Activated T-cell treated with anti-CD3 and anti-CD28 coated beads, Interleukin-2, amount 50 U/mL, for 72 hours (primary cell): ENCODE measurements at regions not wholly inside any gene's neighbourhood (a gene's known extent, or its start where the extent isn't known, plus 50 kb on each side); places are given as distances from the start of the nearest gene placed in this dataset.
A peak's percentile ranks its signal among the peaks of the same experiment; 100 is the strongest.

Experiments
- ATAC-seq, 2 donors: fragments of 150-1000 bp; cut with Tn5 transposase; replicated peaks in 1 of 2; 2 replicates each; pipeline ENCODE4 v1.10.0; 2021; ENCODE audit warnings: moderate library complexity in 2 of 2, mild to moderate bottlenecking in 1 of 2
- DNase-seq, 2 donors: peaks; one replicate each; pipeline ENCODE4 v3.0.0; 2021 to 2022; ENCODE audit warnings: mixed read lengths in 1 of 2
- H3K27ac Mint-ChIP-seq: one replicate; pipeline ENCODE4 v1.8.0; 2022; ENCODE audit warnings: mild to moderate bottlenecking, moderate library complexity, mixed read lengths
- H3K27me3 Mint-ChIP-seq: one replicate; pipeline ENCODE4 v1.8.0; 2022; ENCODE audit warnings: low read depth, mixed read lengths
- H3K36me3 Mint-ChIP-seq, 2 donors: one replicate each; pipeline ENCODE4 v1.8.0; 2022; ENCODE audit warnings: mixed read lengths in 2 of 2, mild to moderate bottlenecking in 1 of 2; ENCODE audit not compliant: insufficient read depth in 2 of 2
- H3K4me1 Mint-ChIP-seq: one replicate; pipeline ENCODE4 v1.8.0; 2022; ENCODE audit warnings: low read depth, mixed read lengths
- H3K4me3 Mint-ChIP-seq, 2 donors: one replicate each; pipeline ENCODE4 v1.8.0; 2022; ENCODE audit warnings: mild to moderate bottlenecking in 2 of 2, mixed read lengths in 2 of 2, moderate library complexity in 2 of 2
- H3K9me3 Mint-ChIP-seq, 2 donors: one replicate each; pipeline ENCODE4 v1.8.0; 2022; ENCODE audit warnings: mixed read lengths in 2 of 2

DNA sequence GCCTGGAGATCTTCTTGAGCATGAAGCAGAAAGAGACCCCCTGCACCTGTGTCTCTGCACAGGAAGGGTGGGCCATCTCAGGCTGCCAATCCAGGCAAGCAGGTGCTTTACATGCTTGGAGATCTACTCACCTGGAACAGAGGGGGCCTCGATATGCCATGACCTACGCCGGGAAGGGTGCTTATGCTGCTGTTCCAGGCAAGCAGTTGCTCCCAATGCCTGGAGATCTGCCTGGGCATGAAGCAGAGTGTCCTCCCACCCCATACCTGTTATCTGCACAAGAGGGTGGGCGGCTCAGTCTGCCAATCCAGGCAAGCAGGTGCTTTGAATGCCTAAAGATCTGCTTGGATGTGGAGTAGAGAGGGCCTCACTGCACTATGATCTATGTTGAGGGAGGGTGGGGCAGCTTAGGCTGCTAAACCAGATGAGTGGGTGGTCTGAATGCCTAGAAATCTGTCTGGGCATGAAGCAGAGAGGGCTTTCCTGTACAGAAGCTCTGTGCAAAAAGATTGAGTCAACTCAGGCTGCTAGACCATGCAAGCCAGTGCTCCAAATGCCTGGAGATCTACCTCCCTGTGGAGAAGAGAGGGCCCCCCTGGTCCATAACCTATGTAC lies 104.5 kb upstream of the QRFPR start:
- no peak overlapping the region for H3K4me3 Mint-ChIP-seq
- H3K4me1 Mint-ChIP-seq, result no peaks in the 10 kb centered on the region
- no peaks in the 10 kb centered on the region for H3K36me3 Mint-ChIP-seq
- DNase-seq (no peak), ATAC-seq (no peak)
- no peak overlapping the region for H3K27ac Mint-ChIP-seq
- peaks cover 21% of the 10 kb centered on the region for H3K27me3 Mint-ChIP-seq
- H3K9me3 Mint-ChIP-seq, result no peaks in the 10 kb centered on the region

DNA sequence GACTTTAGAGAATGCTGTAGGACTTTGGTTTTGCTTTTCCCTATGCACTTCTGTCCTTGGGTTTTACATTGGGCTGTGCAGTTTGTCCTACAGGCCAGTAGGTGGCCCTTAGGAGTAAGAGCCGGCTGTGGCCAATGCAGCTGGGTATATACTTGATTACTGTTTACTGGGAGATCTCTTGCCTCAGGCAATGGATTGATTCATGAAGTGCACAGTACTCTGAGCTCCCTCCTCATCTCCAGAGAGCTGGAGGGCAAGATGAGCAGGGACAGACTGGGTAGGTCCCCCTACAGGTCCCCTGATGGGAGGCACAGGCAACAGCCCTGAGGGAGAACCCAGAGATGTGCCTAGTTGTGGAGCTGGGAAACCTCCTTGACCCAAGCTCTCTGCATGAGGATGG lies 103.8 kb upstream of the QRFPR start:
- no peak overlapping the region for H3K27ac Mint-ChIP-seq

DNA sequence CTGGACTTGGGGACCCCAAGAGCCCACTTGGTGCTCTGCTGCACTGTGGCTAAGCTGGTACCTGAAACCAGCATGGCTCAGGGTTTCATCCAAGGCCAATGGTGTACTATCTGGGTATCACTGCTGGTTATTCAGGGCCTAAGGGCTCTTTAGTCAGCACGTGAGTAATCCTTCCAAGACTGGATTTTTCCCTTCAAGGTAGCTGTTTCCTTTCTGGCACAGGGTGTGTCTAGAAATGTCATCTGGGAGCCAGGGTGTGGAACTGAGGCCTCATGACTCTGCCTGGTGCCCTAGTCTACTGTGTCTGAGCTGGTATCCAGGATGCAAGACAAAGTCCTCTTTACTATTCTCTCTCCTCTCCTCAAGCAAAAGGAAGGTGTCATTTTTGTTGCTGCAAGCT lies 99.0 kb upstream of the QRFPR start:
- no peaks in the 10 kb centered on the region for H3K36me3 Mint-ChIP-seq
- H3K9me3 Mint-ChIP-seq, result no peaks in the 10 kb centered on the region
- no peaks in the 10 kb centered on the region for H3K4me1 Mint-ChIP-seq
- no peak for ATAC-seq
- H3K27ac Mint-ChIP-seq, result no peak overlapping the region
- no peak for DNase-seq
- H3K4me3 Mint-ChIP-seq, result no peak overlapping the region
- peaks cover 14% of the 10 kb centered on the region for H3K27me3 Mint-ChIP-seq

More for the DNA sequence above, 103.8 kb upstream of the QRFPR start:
- Mint-ChIP-seq H3K9me3 (no peaks in the 10 kb centered on the region), H3K4me1 (no peaks in the 10 kb centered on the region), H3K27me3 (peaks cover 18% of the 10 kb centered on the region), H3K4me3 (no peak overlapping the region), H3K36me3 (no peaks in the 10 kb centered on the region)
- ATAC-seq, result peak; percentile 63 to 74
- DNase-seq, result peak; percentile 13 to 25

DNA sequence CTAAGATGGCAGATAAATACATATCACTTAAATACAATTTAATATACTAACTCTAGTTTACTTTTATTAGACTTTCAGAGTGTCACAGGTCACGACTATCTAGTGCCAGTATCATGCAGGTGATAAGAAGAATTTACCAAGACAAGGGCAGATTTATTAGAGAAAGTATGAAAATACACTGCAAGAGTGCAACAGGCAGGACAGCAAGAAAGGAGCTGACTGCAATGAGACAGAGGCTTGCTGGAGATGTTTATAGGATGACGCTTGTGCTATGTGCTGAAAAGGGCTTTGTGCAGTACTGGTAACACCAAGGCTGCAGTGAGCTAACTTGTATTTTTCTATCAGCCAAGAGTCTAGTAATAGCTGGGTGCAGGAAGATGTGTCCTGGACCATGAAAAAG lies 96.7 kb upstream of the QRFPR start:
- no peak for DNase-seq
- no peak overlapping the region for H3K4me3 Mint-ChIP-seq
- peaks cover 5% of the 10 kb centered on the region for H3K4me1 Mint-ChIP-seq
- no peak for ATAC-seq
- no peaks in the 10 kb centered on the region for H3K27me3 Mint-ChIP-seq
- H3K36me3 Mint-ChIP-seq, result no peaks in the 10 kb centered on the region
- H3K9me3 Mint-ChIP-seq, result no peaks in the 10 kb centered on the region
- no peak overlapping the region for H3K27ac Mint-ChIP-seq

DNA sequence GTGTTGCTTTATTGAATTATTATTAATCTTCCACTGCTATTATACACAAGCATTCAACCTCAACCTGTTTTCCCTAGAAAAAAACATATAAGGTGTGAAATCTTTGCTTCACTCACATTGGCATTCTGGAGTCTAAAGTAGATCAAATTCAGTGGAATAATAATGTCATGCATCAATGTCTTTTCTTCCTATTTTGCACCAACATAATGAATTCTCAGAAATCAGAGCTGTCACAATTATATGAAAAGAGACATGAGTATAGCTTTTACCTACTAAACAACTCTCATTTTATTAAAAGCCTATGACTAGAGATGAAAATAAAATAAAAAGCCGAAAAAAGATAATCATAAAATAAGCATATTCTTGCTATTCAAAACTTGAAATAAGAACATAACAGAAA lies 96.3 kb upstream of the QRFPR start:
- DNase-seq, result no peak
- Mint-ChIP-seq H3K4me3 (no peak overlapping the region), H3K9me3 (no peaks in the 10 kb centered on the region), H3K27ac (peak overlapping the region; percentile 38), H3K4me1 (peaks cover 5% of the 10 kb centered on the region), H3K27me3 (no peaks in the 10 kb centered on the region), H3K36me3 (no peaks in the 10 kb centered on the region)
- no peak for ATAC-seq

- DNase-seq (no peak), ATAC-seq (no peak)
These were observed 92.3 kb upstream of the QRFPR start for GRCh38 chr4:121472937-121473721.

GRCh38 chr4:121464854-121465253 lies 84.0 kb upstream of the QRFPR start:
- Mint-ChIP-seq H3K27me3 (peaks cover 35% of the 10 kb centered on the region), H3K36me3 (peaks cover 2 to 6% of the 10 kb centered on the region in 2 donors), H3K27ac (no peak overlapping the region), H3K4me3 (no peak overlapping the region), H3K4me1 (peaks cover 4% of the 10 kb centered on the region), H3K9me3 (peaks cover 5 to 6% of the 10 kb centered on the region in 2 donors)
- ATAC-seq, result no peak
- no peak for DNase-seq

More at GRCh38 chr4:121472937-121473721, 92.3 kb upstream of the QRFPR start:
- H3K27ac Mint-ChIP-seq, result no peak overlapping the region
- peaks cover 5% of the 10 kb centered on the region for H3K4me1 Mint-ChIP-seq
- peaks cover 5% of the 10 kb centered on the region for H3K27me3 Mint-ChIP-seq
- H3K9me3 Mint-ChIP-seq, result peaks cover 2 to 3% of the 10 kb centered on the region in 2 donors
- peaks cover 2 to 6% of the 10 kb centered on the region in 2 donors for H3K36me3 Mint-ChIP-seq
- no peak overlapping the region for H3K4me3 Mint-ChIP-seq

GRCh38 chr4:121462660-121463261 lies 81.9 kb upstream of the QRFPR start:
- Mint-ChIP-seq H3K4me1 (peaks cover 4% of the 10 kb centered on the region), H3K27ac (no peak overlapping the region), H3K4me3 (no peak overlapping the region), H3K36me3 (no peaks in the 10 kb centered on the region), H3K27me3 (peaks cover 35% of the 10 kb centered on the region), H3K9me3 (peaks cover 2 to 3% of the 10 kb centered on the region in 2 donors)
- DNase-seq (peak; percentile 36 to 47), ATAC-seq (peak; percentile 64 to 75)

GRCh38 chr4:121459026-121459425 lies 78.2 kb upstream of the QRFPR start:
- no peak for DNase-seq
- H3K36me3 Mint-ChIP-seq, result no peaks in the 10 kb centered on the region
- peaks cover 4% of the 10 kb centered on the region for H3K4me1 Mint-ChIP-seq
- H3K9me3 Mint-ChIP-seq, result no peaks in the 10 kb centered on the region
- H3K27me3 Mint-ChIP-seq, result peaks cover 32% of the 10 kb centered on the region
- no peak overlapping the region for H3K27ac Mint-ChIP-seq
- H3K4me3 Mint-ChIP-seq, result no peak overlapping the region
- ATAC-seq, result no peak

- no peaks in the 10 kb centered on the region for H3K36me3 Mint-ChIP-seq
- no peaks in the 10 kb centered on the region for H3K4me1 Mint-ChIP-seq
- no peak for DNase-seq
- H3K27me3 Mint-ChIP-seq, result peaks cover 35% of the 10 kb centered on the region
- no peaks in the 10 kb centered on the region for H3K9me3 Mint-ChIP-seq
- no peak for ATAC-seq
- H3K4me3 Mint-ChIP-seq, result no peak overlapping the region
- H3K27ac Mint-ChIP-seq, result no peak overlapping the region
These were observed 76.6 kb upstream of the QRFPR start for GRCh38 chr4:121457278-121457875.

DNA sequence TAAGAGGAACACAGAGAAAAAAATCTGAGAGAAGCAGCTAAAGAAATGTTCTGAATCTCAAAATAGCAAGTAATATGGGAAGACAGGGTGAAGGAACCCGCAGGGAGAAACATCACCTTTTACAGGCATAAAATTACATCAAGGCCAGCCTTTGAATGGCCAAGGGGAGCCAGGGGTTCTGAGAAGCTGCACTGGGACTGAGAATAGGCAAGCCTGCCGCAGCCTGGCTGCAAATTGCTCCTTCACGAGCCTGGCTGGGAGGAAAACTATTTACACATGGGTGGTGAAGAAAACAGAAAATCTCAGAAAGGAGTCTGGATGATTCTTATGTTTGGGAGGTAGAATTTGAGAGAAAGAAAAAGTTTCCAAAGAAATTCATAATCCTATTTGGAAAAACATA lies 74.5 kb upstream of the QRFPR start:
- H3K9me3 Mint-ChIP-seq, result no peaks in the 10 kb centered on the region
- H3K4me1 Mint-ChIP-seq, result no peaks in the 10 kb centered on the region
- H3K36me3 Mint-ChIP-seq, result no peaks in the 10 kb centered on the region
- no peak overlapping the region for H3K27ac Mint-ChIP-seq
- DNase-seq (no peak), ATAC-seq (no peak)
- no peak overlapping the region for H3K4me3 Mint-ChIP-seq
- H3K27me3 Mint-ChIP-seq, result peaks cover 29% of the 10 kb centered on the region

GRCh38 chr4:121454251-121454979 lies 73.6 kb upstream of the QRFPR start:
- H3K36me3 Mint-ChIP-seq, result no peaks in the 10 kb centered on the region
- H3K4me3 Mint-ChIP-seq, result no peak overlapping the region
- no peak for DNase-seq
- ATAC-seq, result no peak
- no peak overlapping the region for H3K27ac Mint-ChIP-seq
- H3K27me3 Mint-ChIP-seq, result peaks cover 32% of the 10 kb centered on the region
- no peaks in the 10 kb centered on the region for H3K9me3 Mint-ChIP-seq
- H3K4me1 Mint-ChIP-seq, result no peaks in the 10 kb centered on the region

DNA sequence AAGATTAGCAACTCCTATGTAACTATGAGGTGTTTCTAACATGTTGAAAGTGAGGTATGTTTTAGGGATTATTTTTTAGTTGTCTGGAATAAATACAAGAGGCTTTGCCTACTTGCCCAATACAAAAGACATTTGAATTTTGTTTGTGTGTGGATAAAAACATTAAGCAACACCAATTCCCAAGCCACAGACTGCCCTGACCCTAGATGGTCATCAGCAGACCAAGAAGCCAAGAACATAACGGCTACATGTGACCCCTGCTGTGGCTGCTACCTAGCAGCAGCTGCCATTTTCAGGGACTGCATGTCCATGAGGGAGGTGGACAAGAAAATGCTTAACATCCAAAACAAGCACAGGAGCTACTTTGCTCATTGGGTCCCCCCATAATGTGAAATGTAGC lies 70.5 kb upstream of the QRFPR start:
- Mint-ChIP-seq H3K27me3 (peaks cover 28% of the 10 kb centered on the region), H3K27ac (no peak overlapping the region), H3K4me1 (no peaks in the 10 kb centered on the region), H3K4me3 (no peak overlapping the region), H3K9me3 (no peaks in the 10 kb centered on the region), H3K36me3 (no peaks in the 10 kb centered on the region)
- DNase-seq, result no peak
- no peak for ATAC-seq
